ENCODE measurements at regions not wholly inside any gene's neighbourhood (a gene's known extent, or its start where the extent isn't known, plus 50 kb on each side); places are given as distances from the start of the nearest gene placed in this dataset.

DNA sequence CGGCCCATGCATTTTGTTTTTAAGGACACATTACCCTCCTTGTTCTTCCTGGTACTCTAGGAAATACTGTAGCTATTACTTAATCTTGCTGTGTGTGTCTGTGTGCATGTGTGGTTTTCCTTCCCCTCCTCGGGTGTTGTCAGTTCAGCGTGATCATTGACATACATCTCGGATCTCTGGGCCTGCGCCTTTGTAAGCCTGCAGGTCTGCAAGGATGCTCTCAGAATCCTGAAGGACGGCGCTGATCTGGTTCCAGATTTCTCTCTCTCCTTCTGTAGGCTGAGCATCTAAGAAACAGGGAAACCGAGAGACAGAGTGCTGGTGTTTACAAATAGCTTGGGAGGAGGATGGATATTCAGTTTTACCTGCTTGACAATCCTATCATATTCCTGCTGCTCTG, 100.2 kb downstream of the CYRIA start (continued):
- TF ChIP-seq HNF4A (conservative IDR thresholded peaks at IDR 0.05), result no peak
- TF ChIP-seq RXRA (IDR thresholded peaks at IDR 0.05), result no peak

DNA sequence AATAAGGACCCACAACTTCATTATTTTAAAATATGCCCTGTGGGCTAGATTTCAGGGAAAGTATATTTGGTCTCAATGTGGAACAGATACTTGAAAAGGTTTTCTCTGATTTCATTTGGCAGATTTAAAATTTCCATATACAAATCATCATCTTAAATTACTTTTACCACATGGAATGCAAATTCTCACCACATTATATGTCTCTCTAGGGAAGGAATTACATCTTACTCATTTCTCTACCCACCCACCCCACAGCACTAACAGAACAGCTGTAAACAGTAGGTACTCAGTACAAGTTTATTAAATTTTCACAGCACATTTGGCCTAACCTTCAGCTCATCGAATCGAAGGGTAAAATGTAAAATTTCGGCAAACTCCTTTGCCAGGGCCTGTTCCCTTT, 104.0 kb downstream of the CYRIA start:
- H3K36me3 ChIP-seq (ENCODE audit: control insufficient read depth in 4 of 4, insufficient read depth in 3 of 4, low read depth in 1 of 4, low read length in 3 of 4), result peaks cover 0 to 16% (median 11%) of the 10 kb centered on the region in 4 donors
- H3K27me3 ChIP-seq (ENCODE audit: control insufficient read depth in 4 of 4, insufficient read depth in 4 of 4, low read length in 3 of 4), result no peaks in the 10 kb centered on the region
- H3K4me1 ChIP-seq (ENCODE audit: control insufficient read depth in 4 of 4, insufficient read depth in 4 of 4, low read length in 3 of 4), result no peaks in the 10 kb centered on the region
- 93% methylated on average over 3 of the region's 3 CpGs for WGBS
- H3K4me3 ChIP-seq (ENCODE audit: low read depth in 1 of 3, low read length in 3 of 3), result no peak overlapping the region
- no peaks in the 10 kb centered on the region for H3K9me3 ChIP-seq (ENCODE audit: control insufficient read depth in 4 of 4, low read length in 3 of 4)
- H3K9ac ChIP-seq (ENCODE audit: low read depth in 1 of 2, low read length in 2 of 2), result no peak overlapping the region
- no peak overlapping the region for H3K27ac ChIP-seq (ENCODE audit: low read depth in 1 of 2, low read length in 2 of 2)
- DNase-seq (ENCODE audit: low spot score), result no peak
- TF ChIP-seq RXRA (IDR thresholded peaks at IDR 0.05), result no peak
- no peak for TF ChIP-seq RAD21 (IDR thresholded peaks at IDR 0.05)
- TF ChIP-seq GABPA (IDR thresholded peaks at IDR 0.05 in 1 of 2, conservative IDR thresholded peaks at IDR 0.05 in 1 of 2), result no peak
- TF ChIP-seq, protein P1, sequence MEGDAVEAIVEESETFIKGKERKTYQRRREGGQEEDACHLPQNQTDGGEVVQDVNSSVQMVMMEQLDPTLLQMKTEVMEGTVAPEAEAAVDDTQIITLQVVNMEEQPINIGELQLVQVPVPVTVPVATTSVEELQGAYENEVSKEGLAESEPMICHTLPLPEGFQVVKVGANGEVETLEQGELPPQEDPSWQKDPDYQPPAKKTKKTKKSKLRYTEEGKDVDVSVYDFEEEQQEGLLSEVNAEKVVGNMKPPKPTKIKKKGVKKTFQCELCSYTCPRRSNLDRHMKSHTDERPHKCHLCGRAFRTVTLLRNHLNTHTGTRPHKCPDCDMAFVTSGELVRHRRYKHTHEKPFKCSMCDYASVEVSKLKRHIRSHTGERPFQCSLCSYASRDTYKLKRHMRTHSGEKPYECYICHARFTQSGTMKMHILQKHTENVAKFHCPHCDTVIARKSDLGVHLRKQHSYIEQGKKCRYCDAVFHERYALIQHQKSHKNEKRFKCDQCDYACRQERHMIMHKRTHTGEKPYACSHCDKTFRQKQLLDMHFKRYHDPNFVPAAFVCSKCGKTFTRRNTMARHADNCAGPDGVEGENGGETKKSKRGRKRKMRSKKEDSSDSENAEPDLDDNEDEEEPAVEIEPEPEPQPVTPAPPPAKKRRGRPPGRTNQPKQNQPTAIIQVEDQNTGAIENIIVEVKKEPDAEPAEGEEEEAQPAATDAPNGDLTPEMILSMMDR (IDR thresholded peaks at IDR 0.05; ENCODE audit: low read depth, low read length, missing input control), result no peak
- no peak for TF ChIP-seq NR2F2 (IDR thresholded peaks at IDR 0.05)
- no peak for TF ChIP-seq FOXA2 (IDR thresholded peaks at IDR 0.05)
- TF ChIP-seq, protein P2, sequence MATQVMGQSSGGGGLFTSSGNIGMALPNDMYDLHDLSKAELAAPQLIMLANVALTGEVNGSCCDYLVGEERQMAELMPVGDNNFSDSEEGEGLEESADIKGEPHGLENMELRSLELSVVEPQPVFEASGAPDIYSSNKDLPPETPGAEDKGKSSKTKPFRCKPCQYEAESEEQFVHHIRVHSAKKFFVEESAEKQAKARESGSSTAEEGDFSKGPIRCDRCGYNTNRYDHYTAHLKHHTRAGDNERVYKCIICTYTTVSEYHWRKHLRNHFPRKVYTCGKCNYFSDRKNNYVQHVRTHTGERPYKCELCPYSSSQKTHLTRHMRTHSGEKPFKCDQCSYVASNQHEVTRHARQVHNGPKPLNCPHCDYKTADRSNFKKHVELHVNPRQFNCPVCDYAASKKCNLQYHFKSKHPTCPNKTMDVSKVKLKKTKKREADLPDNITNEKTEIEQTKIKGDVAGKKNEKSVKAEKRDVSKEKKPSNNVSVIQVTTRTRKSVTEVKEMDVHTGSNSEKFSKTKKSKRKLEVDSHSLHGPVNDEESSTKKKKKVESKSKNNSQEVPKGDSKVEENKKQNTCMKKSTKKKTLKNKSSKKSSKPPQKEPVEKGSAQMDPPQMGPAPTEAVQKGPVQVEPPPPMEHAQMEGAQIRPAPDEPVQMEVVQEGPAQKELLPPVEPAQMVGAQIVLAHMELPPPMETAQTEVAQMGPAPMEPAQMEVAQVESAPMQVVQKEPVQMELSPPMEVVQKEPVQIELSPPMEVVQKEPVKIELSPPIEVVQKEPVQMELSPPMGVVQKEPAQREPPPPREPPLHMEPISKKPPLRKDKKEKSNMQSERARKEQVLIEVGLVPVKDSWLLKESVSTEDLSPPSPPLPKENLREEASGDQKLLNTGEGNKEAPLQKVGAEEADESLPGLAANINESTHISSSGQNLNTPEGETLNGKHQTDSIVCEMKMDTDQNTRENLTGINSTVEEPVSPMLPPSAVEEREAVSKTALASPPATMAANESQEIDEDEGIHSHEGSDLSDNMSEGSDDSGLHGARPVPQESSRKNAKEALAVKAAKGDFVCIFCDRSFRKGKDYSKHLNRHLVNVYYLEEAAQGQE (IDR thresholded peaks at IDR 0.05), result no peak
- TF ChIP-seq, protein P3, sequence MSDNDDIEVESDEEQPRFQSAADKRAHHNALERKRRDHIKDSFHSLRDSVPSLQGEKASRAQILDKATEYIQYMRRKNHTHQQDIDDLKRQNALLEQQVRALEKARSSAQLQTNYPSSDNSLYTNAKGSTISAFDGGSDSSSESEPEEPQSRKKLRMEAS (IDR thresholded peaks at IDR 0.05), result no peak
- no peak for TF ChIP-seq EGR1 (IDR thresholded peaks at IDR 0.05; ENCODE audit: low read depth in 2 of 2)
- TF ChIP-seq JUND (IDR thresholded peaks at IDR 0.05), result no peak
- no peak for TF ChIP-seq YY1 (IDR thresholded peaks at IDR 0.05)
- no peak for TF ChIP-seq HNF4A (conservative IDR thresholded peaks at IDR 0.05)
- TF ChIP-seq, protein P4, sequence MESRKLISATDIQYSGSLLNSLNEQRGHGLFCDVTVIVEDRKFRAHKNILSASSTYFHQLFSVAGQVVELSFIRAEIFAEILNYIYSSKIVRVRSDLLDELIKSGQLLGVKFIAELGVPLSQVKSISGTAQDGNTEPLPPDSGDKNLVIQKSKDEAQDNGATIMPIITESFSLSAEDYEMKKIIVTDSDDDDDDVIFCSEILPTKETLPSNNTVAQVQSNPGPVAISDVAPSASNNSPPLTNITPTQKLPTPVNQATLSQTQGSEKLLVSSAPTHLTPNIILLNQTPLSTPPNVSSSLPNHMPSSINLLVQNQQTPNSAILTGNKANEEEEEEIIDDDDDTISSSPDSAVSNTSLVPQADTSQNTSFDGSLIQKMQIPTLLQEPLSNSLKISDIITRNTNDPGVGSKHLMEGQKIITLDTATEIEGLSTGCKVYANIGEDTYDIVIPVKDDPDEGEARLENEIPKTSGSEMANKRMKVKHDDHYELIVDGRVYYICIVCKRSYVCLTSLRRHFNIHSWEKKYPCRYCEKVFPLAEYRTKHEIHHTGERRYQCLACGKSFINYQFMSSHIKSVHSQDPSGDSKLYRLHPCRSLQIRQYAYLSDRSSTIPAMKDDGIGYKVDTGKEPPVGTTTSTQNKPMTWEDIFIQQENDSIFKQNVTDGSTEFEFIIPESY (IDR thresholded peaks at IDR 0.05), result no peak
- TF ChIP-seq TAF1 (conservative IDR thresholded peaks at IDR 0.05), result no peak
- TF ChIP-seq HNF4G (IDR thresholded peaks at IDR 0.05), result no peak
